HG02840 (cell line): ENCODE measurements at regions not wholly inside any gene's neighbourhood (a gene's known extent, or its start where the extent isn't known, plus 50 kb on each side); places are given as distances from the start of the nearest gene placed in this dataset.

ENCODE experiments used
- ATAC-seq: cut with Tn5 transposase; IDR thresholded peaks from one replicate; pipeline ENCODE4 v1.9.1; 2021; ENCODE audit warnings: mild to moderate bottlenecking, moderate library complexity, moderate number of reproducible peaks; ENCODE audit not compliant: unreplicated experiment, low FRiP score

DNA sequence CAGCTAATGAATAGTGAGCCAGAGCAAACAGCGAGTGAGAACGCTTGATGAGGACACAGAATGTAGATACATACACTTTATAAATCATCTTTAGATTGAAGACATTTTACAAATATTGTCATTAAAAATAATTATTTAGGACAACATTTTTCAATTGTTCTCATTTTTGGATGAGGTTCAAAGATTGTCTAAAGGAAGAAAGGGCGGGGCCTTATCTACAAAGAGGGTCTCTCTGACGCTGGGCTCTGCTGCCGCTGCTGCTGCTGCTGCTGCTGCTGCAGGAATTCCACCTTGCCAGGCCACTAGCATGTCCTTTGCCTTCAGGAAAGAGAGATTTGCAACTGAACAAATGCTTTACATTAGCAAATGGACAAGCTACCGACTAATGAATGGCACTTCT, 220.7 kb upstream of the TMEM161B start:
- no peak for ATAC-seq

DNA sequence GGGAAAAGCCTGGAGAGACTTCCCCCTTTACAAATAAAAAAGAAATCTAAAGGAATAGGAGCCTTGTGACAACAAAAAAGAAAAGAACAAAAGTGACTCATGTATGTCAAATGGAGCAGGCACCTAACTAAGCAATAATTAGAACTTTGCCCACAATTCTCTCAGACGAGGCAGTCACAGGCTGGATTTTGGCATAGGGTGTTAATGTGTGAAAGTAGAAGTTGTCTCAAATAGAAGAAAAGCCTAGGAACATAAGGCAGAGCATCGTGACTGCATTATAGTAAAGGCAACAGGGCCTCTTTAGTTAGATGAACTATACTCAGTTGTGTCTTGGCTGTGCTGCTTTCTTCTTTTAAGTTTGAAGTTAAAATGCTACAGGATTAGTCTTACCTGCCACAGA, 219.9 kb upstream of the TMEM161B start:
- ATAC-seq, result no peak

DNA sequence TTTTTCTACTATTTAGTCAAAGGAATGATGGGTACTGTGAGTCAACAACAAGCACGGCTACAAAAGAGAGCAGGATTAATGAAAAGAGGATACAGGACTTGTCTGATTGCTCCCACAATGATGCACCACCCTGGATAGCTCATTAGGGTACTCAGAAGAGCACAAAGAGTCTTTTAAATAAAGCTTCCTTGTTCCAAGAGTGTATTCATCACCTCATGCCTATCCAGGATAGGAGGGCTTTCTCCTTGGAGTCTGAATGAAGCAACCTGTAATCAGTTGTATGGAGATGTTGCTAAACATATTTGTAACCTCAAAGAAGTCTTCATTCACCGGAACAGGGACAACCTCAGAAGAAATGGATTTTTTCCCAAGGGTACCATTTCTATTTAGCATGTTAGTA, 219.5 kb upstream of the TMEM161B start:
- ATAC-seq, result no peak

DNA sequence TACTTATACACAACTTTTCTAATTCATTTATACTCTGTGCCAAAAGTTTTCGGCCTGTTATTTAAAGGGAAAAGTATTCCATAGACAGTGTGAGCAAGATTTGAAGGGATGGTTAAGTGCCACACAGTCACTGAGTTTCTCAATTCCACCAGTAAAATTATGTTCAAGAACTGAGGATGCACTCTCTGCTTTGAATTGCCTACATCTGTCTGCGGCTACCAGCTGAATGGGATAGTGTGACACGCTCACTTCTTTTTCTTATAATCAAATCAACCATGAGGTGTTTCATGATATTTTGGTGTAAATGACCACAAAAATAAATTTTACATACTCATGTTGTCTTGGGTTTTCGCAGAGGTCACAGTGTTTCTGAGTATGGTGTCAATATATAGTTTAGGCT, 218.4 kb upstream of the TMEM161B start:
- ATAC-seq, result no peak

DNA sequence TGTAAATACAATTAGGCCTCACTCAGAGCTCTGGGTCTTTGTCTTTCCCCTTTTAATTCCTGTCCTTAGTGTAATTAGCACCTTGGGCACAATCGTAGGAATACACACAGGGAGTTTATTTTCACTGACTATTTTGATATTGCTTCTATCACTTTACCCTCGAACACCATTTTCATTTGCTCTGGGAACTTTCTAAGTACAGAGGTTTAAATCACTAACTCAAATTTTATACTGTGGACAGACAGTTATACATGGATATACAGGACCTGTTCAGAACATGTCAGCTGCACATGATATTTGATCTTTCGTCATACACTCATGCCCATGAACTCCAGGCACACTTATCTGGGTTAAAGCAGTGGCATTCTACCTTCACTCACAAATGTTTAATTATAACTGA, 217.8 kb upstream of the TMEM161B start:
- ATAC-seq, result no peak

DNA sequence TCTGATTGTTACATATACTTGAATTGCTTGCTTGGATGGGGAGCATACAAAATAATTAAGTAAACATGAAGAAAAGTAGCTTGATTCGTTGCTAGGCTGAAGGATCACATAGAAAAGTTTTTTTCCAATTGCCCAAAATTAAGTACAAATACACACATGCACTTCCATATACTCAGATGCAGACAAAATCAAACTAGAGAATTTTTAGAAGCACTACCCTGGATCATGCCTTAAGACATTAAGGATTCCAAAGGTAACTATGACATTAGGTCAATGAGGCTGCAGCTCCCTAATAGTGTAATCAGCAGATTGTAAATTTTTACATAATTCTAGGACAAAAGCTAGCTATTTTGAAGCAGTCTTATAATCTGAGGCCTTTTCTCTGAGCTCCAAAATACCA, 216.9 kb upstream of the TMEM161B start:
- ATAC-seq, result no peak

DNA sequence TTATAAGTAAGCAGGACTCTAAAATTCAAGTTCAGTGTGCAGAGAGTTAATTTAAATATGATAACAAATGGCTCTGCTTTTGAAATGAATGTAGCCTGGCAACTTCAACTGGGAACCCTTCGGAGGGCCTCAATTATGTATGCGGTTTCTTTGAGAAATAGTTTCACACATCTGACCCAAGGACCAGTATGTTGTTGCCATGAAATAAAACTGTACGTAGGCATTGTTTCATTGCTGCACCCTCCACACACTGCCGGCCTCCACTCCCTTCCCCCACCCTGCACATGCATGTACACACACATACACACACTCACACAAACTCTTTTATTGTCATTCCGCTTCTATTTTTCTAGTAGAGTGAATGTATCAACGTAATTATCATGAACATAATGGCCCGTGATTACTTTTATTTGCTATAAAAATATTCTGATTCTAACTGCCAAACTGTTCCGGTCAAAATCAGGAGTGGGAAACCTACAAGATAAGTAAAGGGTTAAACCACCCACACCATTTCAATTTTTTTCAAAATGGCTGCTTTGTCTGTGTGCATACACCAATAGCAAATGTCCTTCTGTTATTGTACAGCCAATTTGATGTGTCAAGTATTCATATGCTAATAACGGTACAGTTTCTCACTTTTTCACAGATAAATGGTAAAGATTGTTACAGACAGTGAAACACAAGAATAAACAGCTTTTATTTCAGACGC, 215.5 kb upstream of the TMEM161B start:
- ATAC-seq, result no peak

DNA sequence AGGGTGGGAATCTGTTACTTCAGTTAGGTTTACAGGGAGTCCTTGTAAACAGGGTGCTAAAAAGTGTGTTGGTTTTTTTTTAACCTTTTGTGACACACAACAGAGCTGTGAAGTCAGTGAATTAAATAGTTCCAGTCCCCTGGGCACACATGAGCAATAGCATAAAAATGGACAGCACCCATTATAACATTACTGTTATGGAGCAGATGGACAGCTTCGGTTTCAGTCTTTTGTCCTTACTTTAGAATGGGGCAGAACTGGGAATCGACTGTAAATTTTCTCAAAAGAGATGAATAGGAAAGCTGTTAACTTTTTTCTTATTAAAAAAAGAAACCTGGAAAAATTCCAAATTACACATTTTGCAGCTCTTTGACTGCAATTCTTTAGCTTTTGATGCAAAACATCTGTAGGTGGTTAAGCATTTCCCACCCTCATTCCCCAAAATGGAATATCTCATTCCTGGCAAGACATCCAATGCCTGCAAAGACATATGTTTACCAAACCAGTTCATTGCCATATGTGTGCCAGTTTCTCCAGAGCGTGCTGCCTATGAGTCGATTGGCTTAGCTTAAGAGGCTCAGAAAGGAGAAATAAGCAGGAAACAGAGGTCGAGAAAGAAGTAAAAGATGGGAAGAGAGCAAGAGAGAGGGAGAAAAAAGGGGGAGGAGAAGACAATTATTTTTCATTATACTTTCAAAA, 212.3 kb upstream of the TMEM161B start:
- ATAC-seq, result no peak

DNA sequence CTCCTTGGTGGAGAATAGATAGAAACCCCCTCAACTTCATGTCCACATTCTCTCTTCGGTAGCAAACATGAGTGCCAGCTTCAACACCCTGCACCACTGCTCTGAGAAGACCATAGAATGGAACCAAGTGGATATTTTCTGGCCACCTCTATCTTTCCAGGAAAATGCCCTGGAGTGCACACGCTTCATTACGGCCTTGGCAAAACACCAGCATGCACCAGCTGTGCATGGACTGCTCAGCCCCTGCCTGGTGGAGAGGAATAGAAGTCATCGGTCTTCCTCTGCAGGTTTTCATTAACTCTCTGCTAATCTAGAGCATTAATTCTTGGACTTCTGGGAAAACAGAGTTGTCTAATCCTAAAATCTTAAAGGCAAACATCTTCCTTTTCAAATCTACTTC, 211.6 kb upstream of the TMEM161B start:
- ATAC-seq, result no peak

DNA sequence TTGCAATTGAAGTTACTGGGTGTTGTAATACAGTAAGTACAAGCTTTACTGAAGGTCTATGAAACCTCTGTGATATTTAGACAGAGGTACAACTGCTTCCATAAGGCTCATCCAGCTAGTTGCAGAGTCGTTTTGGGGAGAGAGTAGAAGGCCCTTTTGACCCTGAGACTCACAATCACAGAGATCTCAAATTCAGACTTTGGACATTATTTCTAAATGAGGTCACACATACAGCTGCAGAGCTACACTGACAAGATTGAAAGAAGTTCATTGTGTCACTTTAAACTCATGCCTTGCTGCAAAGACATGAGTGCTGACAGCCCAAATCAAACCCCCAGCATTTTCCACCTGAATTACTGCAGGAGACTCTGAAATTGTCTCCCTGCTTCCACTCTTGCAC, 205.9 kb upstream of the TMEM161B start:
- ATAC-seq, result no peak

DNA sequence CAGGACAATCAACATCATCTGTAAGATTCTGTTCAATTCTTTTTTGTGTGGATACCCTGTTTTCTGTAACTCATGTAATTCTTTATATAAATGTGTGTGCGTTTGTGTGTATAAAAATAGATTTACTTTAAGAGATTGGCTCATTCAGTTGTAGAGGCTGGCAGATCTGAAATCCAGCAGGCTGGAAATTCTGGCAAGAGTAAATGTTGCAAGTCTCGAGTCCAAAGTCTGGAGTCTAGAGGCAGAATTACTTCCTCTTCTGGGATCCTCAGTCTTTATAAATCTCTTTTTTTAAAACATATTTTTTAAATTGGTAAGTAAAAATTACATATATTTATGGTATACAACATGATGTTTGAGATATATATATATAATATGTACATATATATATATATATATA, 202.1 kb upstream of the TMEM161B start:
- no peak for ATAC-seq

DNA sequence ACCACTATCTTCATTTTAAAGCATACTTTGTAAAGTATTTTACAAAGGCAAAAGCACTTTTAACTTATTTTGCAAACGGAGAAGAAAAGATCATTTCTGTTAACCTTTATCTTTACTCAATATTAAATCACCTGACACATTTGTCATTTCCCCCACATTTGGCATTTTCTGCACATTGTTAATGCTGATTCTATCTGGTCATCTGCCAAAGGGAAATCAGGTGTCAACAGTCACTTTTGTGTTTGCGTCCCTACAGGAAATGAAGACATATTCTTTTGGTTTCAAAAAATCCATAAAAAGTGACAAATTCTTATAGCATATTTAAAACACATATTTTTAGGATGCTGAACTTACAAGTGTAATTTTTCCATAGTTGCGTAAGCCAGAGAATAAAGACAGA, 191.3 kb upstream of the TMEM161B start:
- no peak for ATAC-seq

DNA sequence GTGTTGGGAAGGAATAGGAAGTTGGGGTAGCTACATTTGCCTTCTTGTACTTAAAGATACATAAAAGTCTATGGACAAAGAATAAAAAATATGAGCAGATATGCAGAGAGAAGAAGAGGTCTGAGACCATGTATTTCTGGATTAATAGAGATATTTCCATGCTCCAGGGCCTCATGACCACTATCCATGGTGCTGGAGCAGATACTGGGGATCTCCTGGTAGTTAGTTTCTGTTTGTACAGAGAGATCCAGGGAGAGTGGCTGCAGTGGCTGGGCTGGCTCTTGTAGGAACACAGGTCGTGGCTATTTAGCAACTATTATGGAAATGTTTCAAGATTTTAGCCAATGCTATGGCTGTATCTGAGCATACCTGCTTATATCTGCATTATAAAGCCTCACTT, 184.2 kb upstream of the TMEM161B start:
- ATAC-seq, result no peak

DNA sequence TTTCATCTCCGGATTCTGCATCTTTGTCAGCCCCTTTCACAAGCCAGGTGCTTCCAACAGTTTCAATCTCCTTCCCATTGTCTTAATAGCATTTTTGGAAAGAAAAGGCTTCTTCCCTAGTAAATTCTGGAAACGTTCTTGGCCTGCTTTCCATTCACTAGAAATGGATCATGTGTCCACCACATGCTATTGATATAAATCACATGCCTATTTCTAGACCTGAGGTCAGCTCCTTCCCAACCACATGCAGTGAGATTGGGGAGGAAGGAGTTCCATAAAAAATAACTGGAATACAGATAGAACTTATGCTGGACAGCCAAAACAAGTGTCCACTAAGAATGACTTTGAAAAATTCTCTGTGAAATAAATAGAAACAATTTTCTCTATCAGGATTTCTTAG, 181.6 kb upstream of the TMEM161B start:
- ATAC-seq, result no peak

DNA sequence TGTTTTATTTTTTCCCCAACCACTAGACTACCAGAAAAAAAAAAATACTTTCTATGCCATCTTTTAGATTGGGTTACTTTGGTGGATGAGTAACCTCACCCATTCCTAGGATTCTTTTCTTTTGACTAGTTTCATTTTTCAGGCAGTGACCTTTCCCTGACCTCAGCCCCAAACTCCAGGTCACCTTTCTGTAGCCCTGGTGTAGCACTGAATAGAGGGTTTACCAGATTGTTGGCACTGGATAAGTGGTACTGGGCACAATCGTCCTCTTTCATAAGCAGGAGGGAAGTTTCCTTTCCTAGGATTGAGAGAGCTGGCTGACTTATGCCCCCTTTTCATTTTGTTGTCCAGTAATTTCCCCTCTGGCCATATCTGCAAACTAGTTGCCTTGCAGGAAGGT, 169.4 kb upstream of the TMEM161B start:
- ATAC-seq, result no peak

DNA sequence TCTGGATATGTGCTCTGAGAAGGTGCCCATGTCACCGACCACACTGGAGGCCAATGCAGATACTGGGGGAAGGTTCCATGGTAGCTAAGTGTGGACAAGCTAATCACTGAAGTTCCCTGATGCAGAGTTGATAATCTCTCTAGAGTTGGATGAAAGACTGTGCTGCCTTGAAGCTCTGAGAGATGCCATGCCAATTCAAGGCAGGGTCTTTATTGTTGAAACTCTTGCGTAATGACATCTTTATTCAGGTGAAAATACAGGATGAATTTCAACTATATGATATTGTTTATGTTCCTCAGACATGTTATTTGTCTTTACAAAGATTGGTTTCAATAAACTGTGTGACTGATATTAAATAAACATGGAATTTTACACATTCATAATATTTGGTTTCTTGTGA, 167.6 kb upstream of the TMEM161B start:
- ATAC-seq, result no peak

DNA sequence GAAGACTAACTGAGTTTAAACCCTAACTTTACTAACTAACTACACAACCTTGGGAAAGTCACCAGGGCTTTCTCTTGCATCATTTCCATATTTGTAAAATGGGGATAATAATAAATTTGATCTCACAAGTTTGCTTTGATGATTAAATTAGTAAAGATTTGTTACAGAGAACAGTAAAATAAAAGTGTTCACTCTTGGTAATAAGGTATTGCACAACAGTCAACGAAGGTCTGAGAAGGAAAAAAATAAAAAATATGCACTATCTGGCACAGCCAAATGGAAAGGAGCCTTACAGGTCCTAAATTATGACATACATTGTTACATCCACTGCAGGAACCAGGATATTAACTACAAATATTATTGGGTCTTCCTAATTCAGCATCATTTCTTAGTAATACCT, 160.0 kb upstream of the TMEM161B start:
- ATAC-seq, result no peak

DNA sequence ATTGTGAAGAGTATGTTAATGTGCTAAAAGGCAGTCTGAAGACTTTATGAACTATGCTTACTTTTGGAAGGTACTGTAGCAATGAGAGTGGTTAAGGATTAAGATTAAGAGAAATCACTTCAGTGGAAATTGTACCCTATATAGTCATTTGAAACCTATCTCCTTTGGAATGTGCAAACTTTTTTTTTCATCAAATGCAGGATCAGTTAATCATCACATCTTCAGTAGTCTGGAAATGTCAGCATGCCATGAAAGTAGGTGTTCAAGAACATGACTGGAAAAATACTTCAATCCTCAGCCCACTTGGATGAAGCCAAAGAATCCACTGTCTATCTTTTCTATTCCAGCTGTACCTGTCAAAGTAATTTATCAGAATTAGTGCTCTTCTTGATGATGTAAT, 157.8 kb upstream of the TMEM161B start:
- ATAC-seq, result no peak

DNA sequence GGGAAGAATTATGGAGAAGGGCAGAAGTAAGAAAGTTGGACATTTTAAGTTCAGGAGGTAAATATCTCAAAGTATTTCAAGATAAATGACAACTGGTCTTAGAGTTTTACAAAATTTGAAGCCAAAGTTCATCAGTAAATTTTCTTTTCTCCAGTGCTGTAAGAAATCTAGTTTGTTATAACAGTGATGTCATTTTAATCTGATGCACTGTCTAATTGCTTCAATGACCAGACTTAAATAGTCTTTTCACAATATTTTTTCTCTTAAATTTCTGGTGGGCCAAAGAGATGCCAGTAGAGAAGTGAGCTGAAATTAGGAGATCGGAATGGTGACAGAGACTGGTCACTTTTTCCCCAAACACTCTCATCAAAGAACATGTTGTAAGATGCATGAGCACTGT, 156.5 kb upstream of the TMEM161B start:
- ATAC-seq, result no peak

DNA sequence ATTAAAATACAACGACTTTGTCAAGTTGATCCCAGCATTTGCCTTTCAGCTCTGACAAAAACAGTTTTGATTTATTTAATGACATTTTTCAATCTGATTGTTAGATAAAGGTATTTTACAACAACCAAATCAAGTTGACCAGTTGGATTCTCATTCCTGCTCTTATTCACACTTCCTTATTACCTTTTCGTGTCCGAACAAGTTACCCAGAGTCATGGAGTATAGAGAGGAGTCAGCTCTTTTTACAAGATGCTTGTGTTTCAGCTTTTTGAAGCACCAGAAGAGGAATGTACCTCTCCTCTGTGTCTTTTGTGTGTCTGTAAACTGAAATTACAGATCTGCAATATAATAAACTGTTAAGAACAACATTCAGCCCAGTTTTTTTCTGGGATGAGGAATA, 151.3 kb upstream of the TMEM161B start:
- ATAC-seq, result no peak

DNA sequence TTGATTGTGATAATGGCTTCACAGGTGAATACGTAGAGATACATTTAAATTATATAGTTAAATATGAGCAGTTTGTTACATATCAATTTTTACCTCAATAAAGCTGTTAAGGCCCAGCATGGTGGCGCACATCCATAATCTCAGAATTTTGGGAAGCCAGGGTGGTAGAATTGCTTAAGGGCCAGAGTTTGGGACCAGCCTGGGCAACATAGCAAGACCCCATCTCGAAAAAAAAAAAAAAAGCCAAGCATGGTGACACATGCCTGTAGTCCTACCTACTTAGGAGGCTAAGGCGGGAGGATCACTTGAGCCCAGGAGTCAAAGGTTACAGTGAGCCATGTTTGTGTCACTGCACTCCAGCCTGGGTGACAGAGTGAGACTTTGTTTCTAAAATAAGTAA, 138.7 kb upstream of the TMEM161B start:
- ATAC-seq, result no peak

DNA sequence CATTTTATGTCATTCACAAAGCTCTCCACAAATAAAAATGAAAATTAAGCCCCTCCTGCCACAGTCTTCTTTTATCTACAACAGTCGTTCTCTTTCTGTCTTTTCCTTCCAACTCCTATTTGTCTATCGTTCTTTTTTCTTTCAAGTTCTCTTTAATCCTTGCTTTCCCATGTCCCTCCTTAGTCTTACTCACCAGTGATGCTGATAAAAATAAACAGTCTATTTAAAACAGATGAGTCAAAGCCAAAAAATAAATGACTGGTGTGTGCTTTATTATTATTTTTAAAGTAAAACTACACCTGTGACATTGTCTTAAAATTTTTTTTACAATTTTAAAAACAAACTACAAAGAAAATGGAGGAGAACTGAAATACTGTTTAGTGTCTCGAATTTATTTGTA, 137.1 kb upstream of the TMEM161B start:
- no peak for ATAC-seq
